IMR-90 (cell line): ENCODE measurements at regions not wholly inside any gene's neighbourhood (a gene's known extent, or its start where the extent isn't known, plus 50 kb on each side); places are given as distances from the start of the nearest gene placed in this dataset.

Source experiments
- ATAC-seq: fragments of 200-7000 bp; cut with Tn5 transposase; 2 replicates; pipeline ENCODE4 v1.9.1; 2020; ENCODE audit warnings: low read depth, mild to moderate bottlenecking, moderate library complexity
- BruUV-seq: library from RNA; stranded (reverse); fragments of 400-500 nt; replicated peaks from 2 replicates; lab custom pipeline; 2021; lab: Mats Ljungman, UMichigan
- CTCF ChIA-PET: fragments of 300-600 bp; formaldehyde crosslinking; extraction: SDS; loops from one replicate; lab custom pipeline; 2021; ENCODE audit warnings: antibody characterized with exemption; lab: Yijun Ruan, JAX
- POLR2A ChIA-PET: fragments of 300-600 bp; sonication (Branson Sonifier 250); formaldehyde crosslinking; loops from one replicate; lab custom pipeline; 2022; ENCODE audit warnings: antibody characterized with exemption; ENCODE audit not compliant: unreplicated experiment; lab: Charles Lee
- DNase-seq: peaks from one replicate; pipeline ENCODE4 v3.0.0; 2013
- H2AFZ ChIP-seq: replicated peaks from 2 replicates; pipeline ENCODE3; 2013; ENCODE audit warnings: low read length, mild to moderate bottlenecking; ENCODE audit not compliant: poor library complexity
- H2AK5ac ChIP-seq: 2 replicates; pipeline ENCODE4 v1.6.1; 2013; ENCODE audit warnings: low read depth, low read length, inconsistent platforms
- H2AK9ac ChIP-seq: replicated peaks from 2 replicates; pipeline ENCODE3; 2013; ENCODE audit warnings: mild to moderate bottlenecking, low read depth, low read length, moderate library complexity; ENCODE audit not compliant: poor library complexity
- H2BK120ac ChIP-seq: 2 replicates; pipeline ENCODE4 v1.6.1; 2013; ENCODE audit warnings: low read depth, low read length, inconsistent platforms
- H2BK15ac ChIP-seq: 3 replicates; pipeline ENCODE4 v1.6.1; 2013; ENCODE audit warnings: low read depth, low read length, inconsistent platforms
- H2BK20ac ChIP-seq: 2 replicates; pipeline ENCODE4 v1.6.1; 2013; ENCODE audit warnings: low read depth, mild to moderate bottlenecking, inconsistent platforms, low read length, moderate library complexity
- H2BK5ac ChIP-seq: 2 replicates; pipeline ENCODE4 v1.6.1; 2013; ENCODE audit warnings: mild to moderate bottlenecking, low read depth, low read length, inconsistent platforms; ENCODE audit not compliant: poor library complexity, severe bottlenecking
- H3K14ac ChIP-seq: replicated peaks from 2 replicates; pipeline ENCODE4 v1.6.1; 2013; ENCODE audit warnings: low read depth, low read length, inconsistent platforms
- H3K18ac ChIP-seq: 2 replicates; pipeline ENCODE4 v1.6.1; 2013; ENCODE audit warnings: low read depth, low read length, control low read depth
- H3K23ac ChIP-seq: 2 replicates; pipeline ENCODE4 v1.6.1; 2013; ENCODE audit warnings: low read depth, low read length, inconsistent platforms
- H3K27ac ChIP-seq: 2 replicates; pipeline ENCODE4 v1.5.1; 2013; ENCODE audit warnings: mild to moderate bottlenecking, control low read depth, low read length; ENCODE audit not compliant: insufficient read depth
- H3K27me3 ChIP-seq: 2 replicates; pipeline ENCODE4 v1.6.1; 2013; ENCODE audit warnings: low read length; ENCODE audit not compliant: control insufficient read depth, insufficient read depth
- H3K36me3 ChIP-seq: 2 replicates; pipeline ENCODE4 v1.6.1; 2013; ENCODE audit warnings: low read length, mixed read lengths; ENCODE audit not compliant: control insufficient read depth, insufficient read depth
- H3K4ac ChIP-seq: 2 replicates; pipeline ENCODE4 v1.6.1; 2013; ENCODE audit warnings: low read depth, low read length, inconsistent platforms
- H3K4me1 ChIP-seq: 2 replicates; pipeline ENCODE4 v1.6.1; 2013; ENCODE audit warnings: low read length, mixed read lengths; ENCODE audit not compliant: control insufficient read depth, insufficient read depth
- H3K4me2 ChIP-seq: 2 replicates; pipeline ENCODE4 v1.6.1; 2013; ENCODE audit warnings: low read depth, mild to moderate bottlenecking, control low read depth, low read length, moderate library complexity
- H3K4me3 ChIP-seq: 2 replicates; pipeline ENCODE4 v1.5.1; 2013; ENCODE audit warnings: low read depth, mild to moderate bottlenecking, control low read depth, low read length, moderate library complexity; ENCODE audit not compliant: insufficient read depth
- H3K56ac ChIP-seq: 2 replicates; pipeline ENCODE4 v1.6.1; 2013; ENCODE audit warnings: low read length, inconsistent platforms; ENCODE audit not compliant: insufficient read depth; ENCODE audit errors: extremely low read depth
- H3K79me1 ChIP-seq, 2 experiments: 2 replicates each; pipeline ENCODE4 v1.6.1; 2013; ENCODE audit warnings: low read length in 2 of 2, inconsistent platforms in 1 of 2, low read depth in 1 of 2
- H3K9ac ChIP-seq: 2 replicates; pipeline ENCODE4 v1.6.1; 2013; ENCODE audit warnings: low read depth, low read length, control low read depth
- H3K9me1 ChIP-seq: 2 replicates; pipeline ENCODE4 v1.6.1; 2013; ENCODE audit warnings: low read length, inconsistent platforms; ENCODE audit not compliant: insufficient read depth
- H3K9me3 ChIP-seq: 2 replicates; pipeline ENCODE4 v1.6.1; 2013; ENCODE audit warnings: low read length; ENCODE audit not compliant: control insufficient read depth, insufficient read depth
- H4K20me1 ChIP-seq: 2 replicates; pipeline ENCODE4 v1.6.1; 2013; ENCODE audit warnings: low read length, inconsistent platforms; ENCODE audit not compliant: insufficient read depth
- H4K5ac ChIP-seq: 2 replicates; pipeline ENCODE4 v1.6.1; 2013; ENCODE audit warnings: mild to moderate bottlenecking, low read depth, low read length, control low read depth
- H4K8ac ChIP-seq, 2 experiments: 2 replicates each; pipeline ENCODE4 v1.6.1; 2013; ENCODE audit warnings: low read depth in 2 of 2, low read length in 2 of 2, control low read depth in 1 of 2, inconsistent platforms in 1 of 2
- H4K91ac ChIP-seq: 2 replicates; pipeline ENCODE4 v1.6.1; 2013; ENCODE audit warnings: low read depth, low read length, inconsistent platforms; ENCODE audit not compliant: insufficient read depth
- BHLHE40 ChIP-seq: fragments of 150-350 bp; IDR thresholded peaks from 2 replicates; pipeline ENCODE4 v1.6.1; 2016; ENCODE audit warnings: mild to moderate bottlenecking, low read depth, low read length
- CEBPB ChIP-seq: IDR thresholded peaks from 2 replicates; pipeline ENCODE4 v1.6.1; 2012; ENCODE audit warnings: low read depth, low read length, improper control_type of control experiment
- CHD1 ChIP-seq: IDR thresholded peaks from 2 replicates; pipeline ENCODE4 v1.6.1; 2012; ENCODE audit warnings: low read depth, low read length, improper control_type of control experiment
- FOS ChIP-seq: fragments of 150-350 bp; IDR thresholded peaks from 2 replicates; pipeline ENCODE4 v1.6.1; 2016; ENCODE audit warnings: low read depth, low read length
- MAFK ChIP-seq: IDR thresholded peaks from 2 replicates; pipeline ENCODE4 v1.6.1; 2012; ENCODE audit warnings: low read depth, low read length, improper control_type of control experiment
- MAZ ChIP-seq: IDR thresholded peaks from 2 replicates; pipeline ENCODE4 v1.6.1; 2012; ENCODE audit warnings: low read depth, mild to moderate bottlenecking, low read length, improper control_type of control experiment, moderate library complexity, borderline replicate concordance
- MXI1 ChIP-seq: IDR thresholded peaks from 2 replicates; pipeline ENCODE4 v1.6.1; 2012; ENCODE audit warnings: low read depth, mild to moderate bottlenecking, low read length, moderate library complexity, borderline replicate concordance
- NFE2L2 ChIP-seq: fragments of 150-350 bp; IDR thresholded peaks from 2 replicates; pipeline ENCODE4 v1.6.1; 2016; ENCODE audit warnings: low read depth, mild to moderate bottlenecking, low read length
- POLR2A ChIP-seq: IDR thresholded peaks from 2 replicates; pipeline ENCODE4 v1.6.1; 2012; ENCODE audit warnings: mild to moderate bottlenecking, low read depth, low read length
- RAD21 ChIP-seq: IDR thresholded peaks from 2 replicates; pipeline ENCODE4 v1.6.1; 2012; ENCODE audit warnings: low read length, improper control_type of control experiment
- RCOR1 ChIP-seq: IDR thresholded peaks from 2 replicates; pipeline ENCODE4 v1.6.1; 2012; ENCODE audit warnings: mild to moderate bottlenecking, low read length, improper control_type of control experiment; ENCODE audit not compliant: insufficient replicate concordance
- RFX5 ChIP-seq: IDR thresholded peaks from 2 replicates; pipeline ENCODE4 v1.8.0; 2012; ENCODE audit warnings: low read depth, mild to moderate bottlenecking, low read length, moderate library complexity
- SMC3 ChIP-seq: fragments of 150-350 bp; IDR thresholded peaks from 2 replicates; pipeline ENCODE4 v1.6.1; 2016; ENCODE audit warnings: low read depth, mild to moderate bottlenecking, antibody characterized with exemption, low read length, moderate library complexity
- USF2 ChIP-seq: fragments of 150-350 bp; IDR thresholded peaks from 2 replicates; pipeline ENCODE4 v1.6.1; 2017; ENCODE audit warnings: mild to moderate bottlenecking, antibody characterized with exemption, low read length, low read depth
- WGBS, 2 experiments: methylation state at CpG; one replicate each; pipeline versions ENCODE4 v1.1.5 to v1.1.7; 2013; ENCODE audit warnings: missing lambda C conversion rate in 2 of 2; ENCODE audit not compliant: insufficient read length in 1 of 2; ENCODE audit errors: extremely low coverage in 2 of 2; 5-methylcytosine and 5-hydroxymethylcytosine counted together
- dilution Hi-C: fragments of 300-500 bp; cut with HindIII; formaldehyde crosslinking; loops from one replicate; pipeline ENCODE4 v1.14.3; 2018; ENCODE audit warnings: low sequenced_read_pairs; ENCODE audit not compliant: unreplicated experiment
- in situ Hi-C: fragments of 300-500 bp; cut with MboI; formaldehyde crosslinking; loops from 3 replicates; pipeline ENCODE4 v1.14.3; 2019; ENCODE audit warnings: low sequenced_read_pairs, inconsistent platforms, mixed read lengths
- intact Hi-C: fragments of 100-400 bp; cut with micrococcal nuclease; formaldehyde crosslinking; loops from 2 replicates; pipeline ENCODE4 v1.10.0; 2022
- TF ChIP-seq, protein P1 (sequence below): conservative IDR thresholded peaks from 2 replicates; pipeline ENCODE4 v1.5.1; 2012; ENCODE audit warnings: mild to moderate bottlenecking, low read depth, low read length, improper control_type of control experiment
- TF ChIP-seq, protein P2 (sequence below): fragments of 150-350 bp; IDR thresholded peaks from 2 replicates; pipeline ENCODE4 v1.6.1; 2016; ENCODE audit warnings: low read depth, mild to moderate bottlenecking, low read length, moderate library complexity, borderline replicate concordance

GRCh38 chr2:128579825-128580224 is 261.2 kb upstream of the HS6ST1 start:
- Histone ChIP-seq H4K91ac (no peak overlapping the region), H4K5ac (no peak overlapping the region), H3K9me3 (peaks cover 2% of the 10 kb centered on the region; the same call in 1 of the 2 replicates), H2AFZ (no peak overlapping the region), H3K4me2 (no peak overlapping the region), H2BK20ac (no peak overlapping the region), H4K20me1 (no peaks in the 10 kb centered on the region), H3K18ac (no peak overlapping the region), H3K4ac (no peak overlapping the region), H3K4me3 (no peak overlapping the region), H4K8ac (no peak overlapping the region), H3K27me3 (no peaks in the 10 kb centered on the region), H3K9me1 (peaks cover 3% of the 10 kb centered on the region; the same call in 1 of the 2 replicates), H2BK120ac (no peak overlapping the region), H3K23ac (no peak overlapping the region), H3K79me1 (no peaks in the 10 kb centered on the region), H3K9ac (no peak overlapping the region), H2BK5ac (no peak overlapping the region), H3K14ac (no peak overlapping the region), H3K36me3 (no peaks in the 10 kb centered on the region), H2AK9ac (no peak overlapping the region), H3K56ac (no peak overlapping the region), H3K4me1 (no peaks in the 10 kb centered on the region), H3K27ac (no peak overlapping the region), H2BK15ac (no peak overlapping the region), H2AK5ac (no peak overlapping the region)
- intact Hi-C loops: no loop called here
- ATAC-seq (no peak), DNase-seq (no peak)
- no CpG with 5 or more reads among the region's 5 CpGs for WGBS, 2 experiments
- no TSS peak for BruUV-seq
- in situ Hi-C loops: no loop called here
- dilution Hi-C loops: no loop called here
- CTCF ChIA-PET: no interaction called here
- no peak for TF ChIP-seq FOS
- TF ChIP-seq RAD21: no peak
- TF ChIP-seq POLR2A: no peak
- TF ChIP-seq MAZ: no peak
- no peak for TF ChIP-seq SMC3
- TF ChIP-seq, protein P1, sequence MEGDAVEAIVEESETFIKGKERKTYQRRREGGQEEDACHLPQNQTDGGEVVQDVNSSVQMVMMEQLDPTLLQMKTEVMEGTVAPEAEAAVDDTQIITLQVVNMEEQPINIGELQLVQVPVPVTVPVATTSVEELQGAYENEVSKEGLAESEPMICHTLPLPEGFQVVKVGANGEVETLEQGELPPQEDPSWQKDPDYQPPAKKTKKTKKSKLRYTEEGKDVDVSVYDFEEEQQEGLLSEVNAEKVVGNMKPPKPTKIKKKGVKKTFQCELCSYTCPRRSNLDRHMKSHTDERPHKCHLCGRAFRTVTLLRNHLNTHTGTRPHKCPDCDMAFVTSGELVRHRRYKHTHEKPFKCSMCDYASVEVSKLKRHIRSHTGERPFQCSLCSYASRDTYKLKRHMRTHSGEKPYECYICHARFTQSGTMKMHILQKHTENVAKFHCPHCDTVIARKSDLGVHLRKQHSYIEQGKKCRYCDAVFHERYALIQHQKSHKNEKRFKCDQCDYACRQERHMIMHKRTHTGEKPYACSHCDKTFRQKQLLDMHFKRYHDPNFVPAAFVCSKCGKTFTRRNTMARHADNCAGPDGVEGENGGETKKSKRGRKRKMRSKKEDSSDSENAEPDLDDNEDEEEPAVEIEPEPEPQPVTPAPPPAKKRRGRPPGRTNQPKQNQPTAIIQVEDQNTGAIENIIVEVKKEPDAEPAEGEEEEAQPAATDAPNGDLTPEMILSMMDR: no peak
- TF ChIP-seq MAFK: no peak
- TF ChIP-seq CHD1: no peak
- no peak for TF ChIP-seq CEBPB
- no peak for TF ChIP-seq BHLHE40
- TF ChIP-seq MXI1: no peak
- TF ChIP-seq, protein P2, sequence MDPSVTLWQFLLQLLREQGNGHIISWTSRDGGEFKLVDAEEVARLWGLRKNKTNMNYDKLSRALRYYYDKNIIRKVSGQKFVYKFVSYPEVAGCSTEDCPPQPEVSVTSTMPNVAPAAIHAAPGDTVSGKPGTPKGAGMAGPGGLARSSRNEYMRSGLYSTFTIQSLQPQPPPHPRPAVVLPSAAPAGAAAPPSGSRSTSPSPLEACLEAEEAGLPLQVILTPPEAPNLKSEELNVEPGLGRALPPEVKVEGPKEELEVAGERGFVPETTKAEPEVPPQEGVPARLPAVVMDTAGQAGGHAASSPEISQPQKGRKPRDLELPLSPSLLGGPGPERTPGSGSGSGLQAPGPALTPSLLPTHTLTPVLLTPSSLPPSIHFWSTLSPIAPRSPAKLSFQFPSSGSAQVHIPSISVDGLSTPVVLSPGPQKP: no peak
- no peak for TF ChIP-seq USF2
- TF ChIP-seq RCOR1: no peak
- no peak for TF ChIP-seq NFE2L2
- TF ChIP-seq RFX5: no peak
- POLR2A ChIA-PET: no interaction called here
